GM04503 (cell line): ENCODE measurements at regions not wholly inside any gene's neighbourhood (a gene's known extent, or its start where the extent isn't known, plus 50 kb on each side); places are given as distances from the start of the nearest gene placed in this dataset.

Experiments used
- DNase-seq: peaks from one replicate; pipeline ENCODE4 v3.0.0-alpha.2; 2012; ENCODE audit warnings: low read depth

- DNase-seq, result no peak
Measured at GRCh38 chr16:66265556-66266141, 100.8 kb upstream of the CDH5 start.

- no peak for DNase-seq
Measured at GRCh38 chr16:66265048-66265415, 101.5 kb upstream of the CDH5 start.

- no peak for DNase-seq
Measured at GRCh38 chr16:66264311-66265047, 102.0 kb upstream of the CDH5 start.

GRCh38 chr16:66263973-66264310 is 102.5 kb upstream of the CDH5 start:
- no peak for DNase-seq

- no peak for DNase-seq
Measured at GRCh38 chr16:66263168-66263972, 103.1 kb upstream of the CDH5 start.

- DNase-seq, result no peak
Measured at GRCh38 chr16:66262253-66263167, 104.0 kb upstream of the CDH5 start.

GRCh38 chr16:66261826-66262225 is 104.7 kb upstream of the CDH5 start:
- DNase-seq, result no peak

GRCh38 chr16:66260522-66261254 is 105.8 kb upstream of the CDH5 start:
- no peak for DNase-seq

GRCh38 chr16:66258916-66259845 is 107.3 kb upstream of the CDH5 start:
- DNase-seq, result no peak

GRCh38 chr16:66256919-66257318 is 109.6 kb upstream of the CDH5 start:
- no peak for DNase-seq

- DNase-seq, result no peak
Measured at GRCh38 chr16:66255647-66256046, 110.8 kb upstream of the CDH5 start.

- no peak for DNase-seq
Measured at GRCh38 chr16:66254751-66255150, 111.7 kb upstream of the CDH5 start.

GRCh38 chr16:66254106-66254505 is 112.4 kb upstream of the CDH5 start:
- DNase-seq, result no peak

- no peak for DNase-seq
Measured at GRCh38 chr16:66251476-66252160, 114.9 kb upstream of the CDH5 start.

- DNase-seq, result no peak
Measured at GRCh38 chr16:66250686-66251431, 115.6 kb upstream of the CDH5 start.

- DNase-seq, result no peak
Measured at GRCh38 chr16:66247516-66248481, 118.7 kb upstream of the CDH5 start.

- no peak for DNase-seq
Measured at GRCh38 chr16:66245868-66246267, 120.6 kb upstream of the CDH5 start.

GRCh38 chr16:66245072-66245471 is 121.4 kb upstream of the CDH5 start:
- no peak for DNase-seq
